SK-N-SH treated with all-trans-retinoic acid at 6 μM for 48 hours (cell line): ENCODE measurements at regions not wholly inside any gene's neighbourhood (a gene's known extent, or its start where the extent isn't known, plus 50 kb on each side); places are given as distances from the start of the nearest gene placed in this dataset.

ENCODE experiments used
- CSRNP3 ChIP-seq: fragments of 250-450 bp; sonication (Bioruptor Pico); IDR thresholded peaks from 2 replicates; pipeline ENCODE4 v1.5.1; 2021; ENCODE audit warnings: mild to moderate bottlenecking, moderate library complexity
- PATZ1 ChIP-seq: fragments of 250-450 bp; sonication (Bioruptor Pico); IDR thresholded peaks from 2 replicates; pipeline ENCODE4 v1.8.0; 2020; ENCODE audit warnings: mild to moderate bottlenecking, moderate library complexity, borderline replicate concordance
- POU6F1 ChIP-seq: fragments of 250-450 bp; sonication (Bioruptor Pico); IDR thresholded peaks from 2 replicates; pipeline ENCODE4 v1.8.0; 2021; ENCODE audit warnings: low read depth, mild to moderate bottlenecking, moderate library complexity, borderline replicate concordance
- TCF4 ChIP-seq: fragments of 250-450 bp; sonication (Bioruptor Pico); IDR thresholded peaks from 2 replicates; pipeline ENCODE4 v1.8.0; 2021; ENCODE audit warnings: mild to moderate bottlenecking, moderate library complexity, borderline replicate concordance

GRCh38 chr7:69187824-69188333 lies 410.4 kb upstream of the AUTS2 start:
- TF ChIP-seq POU6F1, result no peak
- no peak for TF ChIP-seq TCF4
- no peak for TF ChIP-seq CSRNP3 (CRISPR knock-in tag)
- no peak for TF ChIP-seq PATZ1 (CRISPR knock-in tag)
